GM18867 (cell line): ENCODE measurements at regions not wholly inside any gene's neighbourhood (a gene's known extent, or its start where the extent isn't known, plus 50 kb on each side); places are given as distances from the start of the nearest gene placed in this dataset.

ENCODE experiments used
- ATAC-seq: cut with Tn5 transposase; IDR thresholded peaks from one replicate; pipeline ENCODE4 v1.9.1; 2021; ENCODE audit warnings: mild to moderate bottlenecking, moderate library complexity; ENCODE audit not compliant: unreplicated experiment

DNA sequence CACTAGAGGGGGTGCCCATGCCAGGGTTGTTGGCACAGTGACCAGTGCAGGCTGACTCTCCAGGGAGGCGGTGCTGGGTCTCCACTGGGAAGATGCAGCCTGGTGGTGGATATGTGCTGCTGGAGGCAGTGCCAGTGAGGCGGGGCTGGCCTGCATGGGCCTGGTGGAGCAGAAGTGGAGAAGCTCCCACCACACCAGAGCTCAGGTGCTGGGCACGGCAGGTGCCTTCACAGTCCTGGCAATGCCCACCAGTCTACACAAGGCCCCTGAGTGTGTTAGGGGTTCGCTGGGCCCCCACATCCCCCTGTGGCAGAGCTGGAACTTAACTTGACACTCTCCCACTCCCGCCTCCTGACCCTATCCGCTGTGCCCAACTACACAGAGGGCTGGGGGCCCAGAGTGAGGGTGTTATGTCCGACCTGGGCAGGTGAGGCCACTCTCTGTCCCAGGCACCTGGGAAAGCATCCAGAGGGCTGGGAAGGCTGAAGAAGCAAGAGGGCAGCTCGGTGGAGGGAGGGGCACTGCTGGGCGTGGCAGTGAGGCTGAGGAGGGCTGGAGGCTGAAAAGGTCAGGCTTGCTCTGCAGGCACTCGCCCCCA, 102.4 kb upstream of the B3GAT1 start:
- ATAC-seq: no peak

DNA sequence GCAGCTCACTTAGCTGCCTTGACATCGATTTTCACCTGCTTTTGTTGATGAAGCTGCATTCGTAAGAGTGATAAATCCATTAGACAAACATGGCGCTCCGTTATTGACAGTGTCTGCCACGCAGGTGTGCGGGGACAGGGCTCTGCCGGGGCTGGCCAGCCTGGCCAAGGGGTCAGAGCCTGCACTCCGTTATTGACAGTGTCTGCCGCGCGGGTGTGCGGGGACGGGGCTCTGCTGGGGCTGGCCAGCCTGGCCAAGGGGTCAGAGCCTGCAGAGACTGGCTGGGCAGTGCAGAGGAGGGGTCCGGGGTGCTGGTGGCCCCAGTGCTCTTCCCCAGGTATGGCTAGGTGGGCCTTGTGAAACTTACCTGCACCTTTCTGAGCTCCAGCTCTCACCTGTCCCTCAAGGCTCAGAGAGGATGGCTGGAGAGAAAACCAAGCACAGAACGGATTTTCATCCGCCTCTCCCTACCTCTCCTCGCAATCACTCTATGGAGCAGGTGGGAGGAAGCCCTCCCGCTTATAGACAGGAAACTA, 101.6 kb upstream of the B3GAT1 start:
- ATAC-seq: no peak

- ATAC-seq: no peak
Measured at GRCh38 chr11:134512571-134513538, 100.8 kb upstream of the B3GAT1 start.

- ATAC-seq: no peak
Measured at GRCh38 chr11:134512061-134512460, 100.0 kb upstream of the B3GAT1 start.

- no peak for ATAC-seq
Measured at GRCh38 chr11:134511255-134511654, 99.2 kb upstream of the B3GAT1 start.

DNA sequence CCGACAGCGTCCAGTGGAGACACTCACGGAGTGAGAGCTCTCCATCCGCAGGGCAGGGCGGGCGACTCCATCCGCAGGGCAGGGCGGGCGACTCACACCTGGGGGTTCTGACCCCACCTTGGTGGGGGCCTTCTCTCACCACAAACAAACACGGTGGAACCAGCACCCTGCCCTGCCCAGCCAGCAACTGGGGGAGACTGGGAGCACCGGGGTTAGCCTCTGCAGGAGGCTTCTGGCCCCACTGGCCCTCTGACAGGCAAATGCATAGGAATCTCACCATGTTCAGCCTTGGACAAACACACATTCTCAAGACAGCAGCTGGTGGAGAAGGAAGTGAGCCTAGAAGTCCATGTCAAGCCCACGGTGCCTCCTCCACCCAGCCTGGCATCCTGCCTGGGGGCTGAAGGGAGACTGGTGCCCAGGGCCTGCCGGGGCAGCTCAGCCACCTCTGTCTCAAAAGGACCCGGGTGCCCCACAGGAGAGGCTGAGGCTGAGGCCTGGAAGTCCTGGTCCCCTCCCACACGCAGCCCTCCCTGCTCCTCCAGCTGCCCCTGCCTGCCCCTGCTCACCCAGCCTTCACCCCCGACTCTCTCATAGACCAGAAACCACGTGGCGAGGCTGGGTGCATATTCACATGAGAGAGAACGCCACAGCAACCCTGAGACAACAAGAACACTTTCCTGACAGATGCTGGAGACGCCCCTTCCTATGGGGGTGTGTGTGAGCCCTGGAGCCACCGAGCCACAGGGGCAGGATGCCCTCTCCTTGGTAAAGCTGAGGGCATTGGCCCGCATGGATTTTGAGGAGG, 98.4 kb upstream of the B3GAT1 start:
- ATAC-seq: no peak

GRCh38 chr11:134509381-134510232, 97.6 kb upstream of the B3GAT1 start:
- no peak for ATAC-seq

GRCh38 chr11:134508219-134508990, 96.4 kb upstream of the B3GAT1 start:
- ATAC-seq: no peak

DNA sequence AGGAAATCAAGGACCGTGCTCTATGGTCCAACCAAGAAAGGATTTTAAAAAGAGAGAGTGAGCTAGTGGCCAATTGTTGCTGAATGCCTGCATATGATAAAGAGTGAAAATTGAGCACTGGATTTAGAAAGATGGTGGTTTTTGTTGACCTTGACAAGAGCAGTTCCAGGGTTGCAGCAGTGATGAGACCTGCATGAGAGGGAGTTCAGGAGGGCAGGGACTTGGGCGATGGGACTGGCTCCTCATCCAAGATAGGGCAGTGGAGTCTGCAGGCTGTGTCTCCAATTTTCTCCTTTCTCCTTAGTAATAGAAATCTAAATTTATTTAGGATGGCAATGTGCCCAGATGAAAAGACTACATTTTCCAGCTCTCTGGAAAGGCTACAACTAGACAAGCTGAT, 94.0 kb upstream of the B3GAT1 start:
- no peak for ATAC-seq

- ATAC-seq: no peak
Measured at GRCh38 chr11:134505125-134505524, 93.1 kb upstream of the B3GAT1 start.

DNA sequence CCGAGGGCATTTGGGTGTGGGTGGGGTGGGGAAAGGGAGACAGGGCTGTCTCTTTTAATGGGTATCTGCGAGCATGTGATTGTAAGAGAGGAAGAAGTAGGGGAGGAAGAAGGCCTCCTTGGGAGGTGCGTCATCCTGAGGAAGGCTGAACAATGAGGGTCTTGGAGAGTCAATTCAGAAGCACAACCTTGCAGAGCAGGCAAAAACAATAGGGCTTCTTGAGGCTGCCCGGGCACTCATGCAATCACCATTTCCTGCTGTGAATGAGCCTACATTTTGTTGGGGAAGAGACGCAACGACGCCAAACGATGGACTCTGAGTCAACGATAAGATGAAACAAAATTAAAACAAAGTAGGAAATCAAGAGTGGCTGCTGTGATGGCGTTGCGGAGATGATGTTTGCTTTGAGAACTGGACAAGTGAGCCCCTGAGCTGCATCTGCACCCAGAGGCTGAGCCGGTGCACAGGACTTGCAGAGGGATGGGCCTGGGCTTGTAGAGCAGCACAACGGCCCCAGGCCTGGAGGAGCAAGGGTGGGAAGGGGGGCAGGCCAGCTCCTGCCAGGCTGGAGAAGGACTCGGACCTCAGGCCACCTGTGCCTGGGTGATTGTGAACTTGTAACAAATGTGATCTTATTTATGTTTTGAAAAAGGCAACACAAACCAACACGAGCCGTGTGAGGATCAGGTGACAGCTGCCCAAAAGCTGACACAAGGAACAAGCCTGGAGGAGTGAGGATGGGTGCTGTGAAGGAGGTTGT, 92.3 kb upstream of the B3GAT1 start:
- ATAC-seq: no peak

DNA sequence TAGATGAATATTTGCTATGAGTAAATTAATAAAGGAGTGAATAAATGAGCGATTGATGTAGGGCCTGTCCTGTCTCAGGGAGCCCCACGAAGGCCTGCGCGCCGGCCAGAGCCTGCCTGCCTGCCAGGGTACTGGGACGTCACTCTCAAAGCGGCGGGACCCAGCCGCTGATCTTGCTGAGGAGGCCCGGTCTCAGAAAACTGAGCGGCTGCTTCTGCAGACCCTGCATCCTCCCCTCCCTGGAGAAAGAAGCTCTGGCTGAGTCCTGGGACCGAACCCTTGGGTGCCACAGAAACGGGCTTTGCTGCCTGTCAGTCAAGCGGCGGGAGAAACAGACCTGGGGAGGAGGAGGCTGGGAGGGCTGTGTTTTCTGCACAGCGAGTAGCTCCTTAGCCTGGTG, 91.6 kb upstream of the B3GAT1 start:
- ATAC-seq: no peak

- no peak for ATAC-seq
Measured at GRCh38 chr11:134503100-134503499, 91.1 kb upstream of the B3GAT1 start.

DNA sequence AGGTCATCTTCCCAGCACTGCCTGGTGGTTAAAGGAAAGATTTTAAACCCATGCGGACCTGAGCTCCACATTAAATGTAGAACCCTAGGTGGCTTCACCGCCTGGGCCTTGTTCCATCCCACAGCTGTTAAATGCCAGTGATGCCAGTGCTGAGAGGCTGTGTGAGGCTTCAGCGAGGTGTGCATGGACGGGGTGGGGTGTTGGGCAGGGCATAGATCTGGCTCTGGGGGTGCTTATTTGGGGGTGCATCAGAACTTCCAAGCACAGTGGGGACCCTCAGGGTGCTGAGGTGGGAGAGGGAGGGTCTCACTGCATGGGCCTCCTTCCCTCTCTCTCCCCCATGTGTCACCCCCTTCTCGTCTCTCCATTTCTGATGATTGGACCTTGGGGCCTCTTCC, 90.1 kb upstream of the B3GAT1 start:
- no peak for ATAC-seq

GRCh38 chr11:134501406-134502152, 89.5 kb upstream of the B3GAT1 start:
- no peak for ATAC-seq

- no peak for ATAC-seq
Measured at GRCh38 chr11:134500621-134501020, 88.6 kb upstream of the B3GAT1 start.

- no peak for ATAC-seq
Measured at GRCh38 chr11:134499990-134500389, 87.9 kb upstream of the B3GAT1 start.
